K562 (cell line): ENCODE measurements at regions not wholly inside any gene's neighbourhood (a gene's known extent, or its start where the extent isn't known, plus 50 kb on each side); places are given as distances from the start of the nearest gene placed in this dataset.

Experiments
- ATAC-seq: fragments of 200-7000 bp; cut with Tn5 transposase; 3 replicates; pipeline ENCODE4 v1.9.1; 2020; ENCODE audit warnings: moderate library complexity
- BruUV-seq: library from RNA; stranded (reverse); fragments of 400-500 nt; replicated peaks from 2 replicates; lab custom pipeline; 2021; lab: Mats Ljungman, UMichigan
- CTCF ChIA-PET: fragments of 300-600 bp; formaldehyde crosslinking; extraction: SDS; loops from one replicate; lab custom pipeline; 2021; ENCODE audit warnings: low intra/inter-chr PET ratio; lab: Yijun Ruan, JAX
- POLR2A ChIA-PET: fragments of 300-600, 350-650 bp; sonication (Branson Sonifier 250); formaldehyde crosslinking; extraction: SDS; loops from one replicate; lab custom pipeline; 2021; ENCODE audit warnings: antibody characterized with exemption, inconsistent platforms; lab: Yijun Ruan, JAX
- DNase-seq, 4 experiments: peaks; one replicate each; pipeline versions ENCODE4 v3.0.0 to v3.0.0-alpha.2; 2011 to 2018; ENCODE audit warnings: low spot score in 3 of 4, mixed read lengths in 3 of 4; ENCODE audit errors: extremely low read depth in 1 of 4
- FAIRE-seq: peaks from 2 replicates; lab custom pipeline; 2011; peaks lifted over from hg19 to GRCh38; lab: Jason Lieb, UNC
- H2AFZ ChIP-seq: 2 replicates; pipeline ENCODE4 v1.6.0; 2011; ENCODE audit warnings: low read depth, low read length, control low read depth, inconsistent platforms
- H3K27ac ChIP-seq: fragments of 200-600 bp; 3 replicates; pipeline ENCODE4 v1.8.0; 2011; ENCODE audit warnings: low read depth, mild to moderate bottlenecking, control low read depth, inconsistent platforms, low read length, moderate library complexity, mixed read lengths; ENCODE audit errors: extremely low read depth
- H3K27me3 ChIP-seq, 2 experiments: fragments of 300-600 bp in 1 of 2; 2 replicates in 1 of 2; 3 replicates in 1 of 2; pipeline versions ENCODE4 v1.6.0 to v1.8.0; 2011; ENCODE audit warnings: inconsistent platforms in 2 of 2, low read length in 2 of 2, mild to moderate bottlenecking in 1 of 2, mixed read lengths in 1 of 2, moderate library complexity in 1 of 2; ENCODE audit not compliant: control insufficient read depth in 2 of 2, insufficient read depth in 2 of 2
- H3K36me3 ChIP-seq: fragments of 300-600 bp; 3 replicates; pipeline ENCODE4 v1.8.0; 2011; ENCODE audit warnings: mild to moderate bottlenecking, low read length, inconsistent platforms; ENCODE audit not compliant: control insufficient read depth, insufficient read depth
- H3K4me1 ChIP-seq, 2 experiments: fragments of 200-600 bp in 1 of 2; replicated peaks in 1 of 2; 2 replicates in 1 of 2; 3 replicates in 1 of 2; pipeline versions ENCODE4 v1.5.1 to v1.8.0; 2011; ENCODE audit warnings: inconsistent platforms in 2 of 2, low read length in 2 of 2, mild to moderate bottlenecking in 1 of 2, mixed read lengths in 1 of 2, moderate library complexity in 1 of 2; ENCODE audit not compliant: control insufficient read depth in 2 of 2, insufficient read depth in 2 of 2
- H3K4me2 ChIP-seq: 2 replicates; pipeline ENCODE4 v1.6.1; 2011; ENCODE audit warnings: low read length, control low read depth, inconsistent platforms, mixed read lengths; ENCODE audit not compliant: insufficient read depth
- H3K4me3 ChIP-seq: fragments of 200-600 bp; sonication (generic), shearing (Covaris generic); 2 replicates; pipeline ENCODE4 v1.5.1; 2016; ENCODE audit warnings: control low read depth, inconsistent platforms
- H3K79me2 ChIP-seq: fragments of 200-600 bp; 3 replicates; pipeline ENCODE4 v1.8.0; 2011; ENCODE audit warnings: low read length, inconsistent platforms; ENCODE audit not compliant: control insufficient read depth, insufficient read depth
- H3K9ac ChIP-seq, 2 experiments: 2 replicates each; pipeline versions ENCODE4 v1.6.0 to v1.6.1; 2011; ENCODE audit warnings: low read depth in 2 of 2, low read length in 2 of 2, control low read depth in 1 of 2, inconsistent platforms in 1 of 2, mild to moderate bottlenecking in 1 of 2, mixed read lengths in 1 of 2; ENCODE audit not compliant: insufficient read depth in 1 of 2
- H3K9me1 ChIP-seq: one replicate; pipeline ENCODE4 v1.6.0; 2011; ENCODE audit warnings: inconsistent platforms, mild to moderate bottlenecking, low read length, moderate library complexity; ENCODE audit not compliant: control insufficient read depth, insufficient read depth
- H3K9me3 ChIP-seq: replicated peaks from 2 replicates; pipeline ENCODE4 v1.5.1; 2011; ENCODE audit warnings: low read depth, low read length, inconsistent platforms; ENCODE audit not compliant: control insufficient read depth, insufficient read depth
- H4K20me1 ChIP-seq: replicated peaks from 2 replicates; pipeline ENCODE4 v1.6.1; 2011; ENCODE audit warnings: low read length, inconsistent platforms, mixed read lengths; ENCODE audit not compliant: control insufficient read depth, insufficient read depth
- ARID1B ChIP-seq: fragments of 450-650 bp; IDR thresholded peaks from 2 replicates; pipeline ENCODE4 v1.6.1; 2016; ENCODE audit warnings: antibody characterized with exemption, mild to moderate bottlenecking, inconsistent platforms
- BRF2 ChIP-seq: IDR thresholded peaks from 3 replicates; pipeline ENCODE4 v1.6.1; 2011; ENCODE audit warnings: borderline replicate concordance, mild to moderate bottlenecking; ENCODE audit not compliant: insufficient read length, insufficient read depth
- E2F1 ChIP-seq: sonication (generic); formaldehyde crosslinking; IDR thresholded peaks from 2 replicates; pipeline ENCODE4 v1.8.1; 2023; ENCODE audit warnings: mild to moderate bottlenecking, missing genetic modification reagents, moderate library complexity
- ELK3 ChIP-seq: fragments of 450-650 bp; formaldehyde crosslinking; IDR thresholded peaks from 2 replicates; pipeline ENCODE4 v1.4.0; 2020; ENCODE audit warnings: mild to moderate bottlenecking
- ESRRB ChIP-seq: fragments of 250-450 bp; sonication (Bioruptor Pico); IDR thresholded peaks from 2 replicates; pipeline ENCODE4 v1.5.0; 2020; ENCODE audit warnings: mild to moderate bottlenecking, moderate library complexity, borderline replicate concordance
- HMBOX1 ChIP-seq: sonication (generic); IDR thresholded peaks from 2 replicates; pipeline ENCODE4 v1.6.1; 2016
- MEIS2 ChIP-seq: fragments of 450-650 bp; IDR thresholded peaks from 2 replicates; pipeline ENCODE4 v1.6.1; 2014; ENCODE audit warnings: mild to moderate bottlenecking; ENCODE audit not compliant: partially characterized antibody
- MYBL2 ChIP-seq, 2 experiments: fragments of 450-650 bp in 1 of 2; sonication (generic) in 1 of 2; formaldehyde crosslinking in 1 of 2; IDR thresholded peaks; 2 replicates each; pipeline versions ENCODE4 v1.6.1 to v1.8.1; 2017 to 2022; ENCODE audit warnings: borderline replicate concordance in 1 of 2, inconsistent platforms in 1 of 2, low read depth in 1 of 2, mild to moderate bottlenecking in 1 of 2, missing genetic modification reagents in 1 of 2, moderate library complexity in 1 of 2
- PTBP1 ChIP-seq: fragments of 200-400 bp; formaldehyde crosslinking; IDR thresholded peaks from 2 replicates; pipeline ENCODE4 v1.6.1; 2017; ENCODE audit warnings: low read depth, low read length
- SPI1 ChIP-seq: IDR thresholded peaks from 2 replicates; pipeline ENCODE4 v1.6.1; 2011; ENCODE audit warnings: low read depth, low read length, control low read depth, borderline replicate concordance
- SRSF1 ChIP-seq: fragments of 200-400 bp; formaldehyde crosslinking; IDR thresholded peaks from 2 replicates; pipeline ENCODE4 v1.6.1; 2017; ENCODE audit warnings: mild to moderate bottlenecking, low read depth, low read length, moderate library complexity
- WGBS: fragments of 100-300 bp; shearing (Covaris generic); methylation state at CpG from one replicate; pipeline ENCODE4 v1.1.6; 2016; ENCODE audit warnings: low coverage, mixed read lengths; ENCODE audit not compliant: insufficient coverage; ENCODE audit errors: missing lambda C conversion rate; 5-methylcytosine and 5-hydroxymethylcytosine counted together
- in situ Hi-C: fragments of 300-500 bp; cut with MboI; formaldehyde crosslinking; loops from 4 replicates; pipeline ENCODE4 v1.15.0; 2018; ENCODE audit warnings: inconsistent platforms, mixed read lengths
- intact Hi-C: fragments of 100-400 bp; cut with micrococcal nuclease; formaldehyde crosslinking; loops from 2 replicates; pipeline ENCODE4 v1.14.2; 2022

GRCh38 chr11:127138613-127139012, 138.0 kb upstream of the KIRREL3 start:
- Histone ChIP-seq H3K27me3 (no peaks in the 10 kb centered on the region), H3K9me1 (no peaks in the 10 kb centered on the region), H3K9me3 (no peaks in the 10 kb centered on the region), H3K27ac (no peak overlapping the region), H3K9ac (no peak overlapping the region), H3K4me2 (no peak overlapping the region), H4K20me1 (no peaks in the 10 kb centered on the region), H3K4me3 (no peak overlapping the region), H2AFZ (no peak overlapping the region), H3K36me3 (no peaks in the 10 kb centered on the region), H3K79me2 (no peaks in the 10 kb centered on the region), H3K4me1 (no peaks in the 10 kb centered on the region)
- 0% methylated on average over 3 of the region's 3 CpGs for WGBS
- intact Hi-C loops (no loop called here), in situ Hi-C loops (no loop called here)
- BruUV-seq: no TSS peak
- ATAC-seq (no peak), FAIRE-seq (no peak), DNase-seq (no peak)
- no peak for TF ChIP-seq MYBL2 (IDR thresholded peaks at IDR 0.05; ENCODE audit: low read depth)
- TF ChIP-seq MYBL2 (CRISPR knock-in tag; IDR thresholded peaks at IDR 0.05; ENCODE audit: borderline replicate concordance): no peak
- ChIA-PET CTCF (no interaction called here), POLR2A (no interaction called here)

DNA sequence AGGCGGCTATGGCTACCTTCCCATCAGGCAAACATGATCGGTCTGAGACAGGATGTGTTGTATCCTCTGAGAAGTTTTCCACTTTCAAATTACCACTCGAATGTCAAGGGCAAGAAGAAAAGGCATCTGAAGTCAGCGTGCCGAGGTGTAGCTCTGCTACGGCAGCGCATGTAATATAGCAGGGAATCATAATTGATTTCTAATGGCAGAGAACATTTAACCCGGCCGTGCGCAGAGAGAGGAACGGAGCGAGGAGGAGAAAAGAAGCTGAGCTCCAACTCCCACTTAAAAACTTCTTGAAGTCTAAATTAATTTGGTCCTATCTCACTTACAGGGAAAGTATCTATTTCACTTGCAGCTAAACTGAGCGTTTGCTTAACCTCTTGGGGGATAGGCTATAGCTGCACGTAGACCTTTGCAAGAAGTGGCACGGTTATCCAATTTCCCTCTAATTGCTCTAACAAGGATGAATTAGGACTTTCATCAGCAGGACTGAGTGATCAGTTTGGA, 137.3 kb upstream of the KIRREL3 start:
- no peak overlapping the region for H3K4me2 ChIP-seq
- ChIA-PET CTCF (no interaction called here), POLR2A (no interaction called here)
- no peaks in the 10 kb centered on the region for H3K9me3 ChIP-seq
- H3K4me3 ChIP-seq: no peak overlapping the region
- FAIRE-seq: no peak
- 1% methylated on average over 15 of the region's 15 CpGs for WGBS
- no peak overlapping the region for H3K27ac ChIP-seq
- H3K79me2 ChIP-seq: no peaks in the 10 kb centered on the region
- no peaks in the 10 kb centered on the region for H4K20me1 ChIP-seq
- BruUV-seq: no TSS peak
- H3K9me1 ChIP-seq: no peaks in the 10 kb centered on the region
- no peak overlapping the region for H2AFZ ChIP-seq
- no peak for ATAC-seq
- H3K27me3 ChIP-seq: no peaks in the 10 kb centered on the region
- no peak for DNase-seq
- no peak overlapping the region for H3K9ac ChIP-seq
- H3K4me1 ChIP-seq: no peaks in the 10 kb centered on the region
- intact Hi-C loops: no loop called here
- in situ Hi-C loops: no loop called here
- H3K36me3 ChIP-seq: no peaks in the 10 kb centered on the region
- TF ChIP-seq E2F1 (CRISPR knock-in tag) (no peak), ARID1B (no peak), ESRRB (CRISPR knock-in tag) (no peak), MEIS2 (no peak), BRF2 (no peak), SPI1 (no peak), SRSF1 (no peak), HMBOX1 (no peak), ELK3 (no peak), PTBP1 (no peak)
